ENCODE measurements at regions not wholly inside any gene's neighbourhood (a gene's known extent, or its start where the extent isn't known, plus 50 kb on each side); places are given as distances from the start of the nearest gene placed in this dataset.

DNA sequence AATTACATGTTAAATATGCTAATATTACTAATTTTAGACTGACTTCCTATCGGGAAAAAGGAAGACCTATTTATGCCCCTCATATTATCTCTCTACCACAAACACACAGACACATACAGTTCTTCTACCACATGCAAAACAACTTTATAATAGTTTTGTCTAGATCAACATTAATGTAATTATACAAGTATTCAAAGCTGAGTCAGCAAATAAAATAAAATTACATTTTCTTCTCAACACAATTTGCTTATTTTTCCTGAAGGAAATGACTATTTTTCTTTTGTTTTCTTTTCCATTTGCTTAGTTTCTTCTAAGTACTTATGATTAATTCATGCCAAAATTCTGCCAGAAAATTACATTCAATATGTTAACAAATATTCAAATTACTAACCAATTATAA lies 654.2 kb downstream of the AMY1C start:
- Histone ChIP-seq H3K36me3 (ENCODE audit: control insufficient read depth, insufficient read depth, low read length) (no peaks in the 10 kb centered on the region), H3K4me1 (ENCODE audit: control insufficient read depth, insufficient read depth, low read length) (no peaks in the 10 kb centered on the region), H3K4me3 (ENCODE audit: low read depth, low read length) (no peak overlapping the region), H3K27me3 (ENCODE audit: control insufficient read depth, insufficient read depth, low read length) (no peaks in the 10 kb centered on the region), H3K9me3 (ENCODE audit: control insufficient read depth, insufficient read depth, low read length) (no peaks in the 10 kb centered on the region), H3K9ac (ENCODE audit: low read depth, low read length) (no peak overlapping the region)

DNA sequence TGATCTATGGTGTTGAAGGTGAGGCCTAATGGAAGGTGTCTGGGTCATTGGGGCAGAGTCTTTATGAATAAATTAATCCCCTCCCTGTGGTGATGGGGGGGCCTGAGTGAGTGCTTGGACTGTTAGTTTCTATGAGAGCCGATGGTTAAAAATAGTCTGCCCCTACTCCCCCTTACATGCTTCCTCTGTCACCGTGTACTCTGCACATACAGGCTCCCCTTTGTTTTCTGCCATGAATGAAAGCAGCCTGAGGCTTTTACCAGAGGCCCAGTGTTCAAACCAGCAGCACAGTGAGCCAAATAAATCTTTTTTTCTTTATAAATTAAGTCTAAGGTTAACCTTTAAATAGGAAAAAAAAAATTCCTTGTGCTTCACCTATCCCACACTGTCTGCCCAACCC lies 657.0 kb downstream of the AMY1C start:
- Histone ChIP-seq H3K9ac (ENCODE audit: low read depth, low read length) (no peak overlapping the region), H3K9me3 (ENCODE audit: control insufficient read depth, insufficient read depth, low read length) (no peaks in the 10 kb centered on the region), H3K27me3 (ENCODE audit: control insufficient read depth, insufficient read depth, low read length) (no peaks in the 10 kb centered on the region), H3K4me3 (ENCODE audit: low read depth, low read length) (no peak overlapping the region), H3K36me3 (ENCODE audit: control insufficient read depth, insufficient read depth, low read length) (no peaks in the 10 kb centered on the region), H3K4me1 (ENCODE audit: control insufficient read depth, insufficient read depth, low read length) (no peaks in the 10 kb centered on the region)

DNA sequence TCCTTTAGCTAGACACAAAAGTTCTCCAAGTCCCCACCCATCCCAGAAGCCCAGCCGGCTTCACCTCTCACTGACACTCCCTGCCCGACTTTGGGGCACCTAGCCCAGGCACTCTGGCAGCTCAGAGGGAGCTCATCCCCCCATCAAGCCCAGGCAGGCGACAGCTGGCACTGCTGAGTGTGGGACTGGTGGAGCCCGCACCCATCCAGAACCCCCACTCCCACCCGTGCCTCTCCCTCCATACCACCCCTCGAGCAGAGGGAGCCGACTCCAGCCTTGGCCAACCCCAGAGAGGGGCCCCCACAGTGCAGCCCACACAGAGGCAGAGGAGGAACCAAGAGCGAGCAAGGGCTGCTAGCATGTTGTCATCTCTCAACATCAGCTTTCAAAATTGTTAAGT lies 658.6 kb downstream of the AMY1C start:
- H3K4me3 ChIP-seq (ENCODE audit: low read depth, low read length), result no peak overlapping the region
- no peaks in the 10 kb centered on the region for H3K9me3 ChIP-seq (ENCODE audit: control insufficient read depth, insufficient read depth, low read length)
- H3K9ac ChIP-seq (ENCODE audit: low read depth, low read length), result no peak overlapping the region
- no peaks in the 10 kb centered on the region for H3K27me3 ChIP-seq (ENCODE audit: control insufficient read depth, insufficient read depth, low read length)
- no peaks in the 10 kb centered on the region for H3K36me3 ChIP-seq (ENCODE audit: control insufficient read depth, insufficient read depth, low read length)
- H3K4me1 ChIP-seq (ENCODE audit: control insufficient read depth, insufficient read depth, low read length), result no peaks in the 10 kb centered on the region

DNA sequence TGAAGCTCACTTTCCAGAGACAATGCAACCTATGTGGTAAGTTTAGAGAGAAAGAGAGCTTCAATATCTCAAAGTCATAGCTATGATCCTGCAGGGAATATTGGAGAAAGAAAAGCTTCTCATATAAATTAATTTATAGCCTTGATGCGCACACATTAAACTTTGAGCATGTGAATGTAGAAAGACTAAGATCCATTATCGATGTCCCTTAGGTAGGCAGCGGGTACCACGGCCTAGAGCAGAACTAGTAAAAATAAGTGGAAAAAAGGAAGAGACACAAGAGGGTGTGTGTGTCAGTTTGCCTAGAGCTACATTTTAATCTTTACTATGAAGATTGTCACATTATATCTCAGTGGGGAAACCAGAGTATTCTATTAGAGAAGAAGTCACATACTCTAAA lies 685.6 kb downstream of the AMY1C start:
- no peak overlapping the region for H3K9ac ChIP-seq (ENCODE audit: low read depth, low read length)
- H3K9me3 ChIP-seq (ENCODE audit: control insufficient read depth, insufficient read depth, low read length), result no peaks in the 10 kb centered on the region
- no peaks in the 10 kb centered on the region for H3K27me3 ChIP-seq (ENCODE audit: control insufficient read depth, insufficient read depth, low read length)
- no peak overlapping the region for H3K4me3 ChIP-seq (ENCODE audit: low read depth, low read length)
- no peaks in the 10 kb centered on the region for H3K4me1 ChIP-seq (ENCODE audit: control insufficient read depth, insufficient read depth, low read length)
- H3K36me3 ChIP-seq (ENCODE audit: control insufficient read depth, insufficient read depth, low read length), result no peaks in the 10 kb centered on the region

DNA sequence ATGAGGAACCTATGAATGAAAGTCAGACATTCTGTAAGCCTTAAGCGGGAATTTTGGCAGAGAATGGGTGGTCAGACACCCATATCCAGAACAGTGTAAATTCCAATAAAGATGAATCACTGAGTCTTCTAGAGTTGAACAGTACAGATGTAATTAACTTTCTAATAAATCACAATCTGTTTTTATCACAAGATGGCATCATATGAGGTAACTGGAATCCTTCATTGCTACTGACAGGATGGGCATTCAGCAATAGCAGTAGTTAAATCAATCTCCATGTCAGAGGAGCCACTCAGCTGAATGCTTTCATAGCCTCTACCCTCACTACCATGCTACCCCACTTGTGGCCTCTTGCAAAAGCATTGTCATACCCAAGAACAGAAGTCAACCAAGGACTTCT lies 690.3 kb downstream of the AMY1C start:
- Histone ChIP-seq H3K4me1 (ENCODE audit: control insufficient read depth, insufficient read depth, low read length) (no peaks in the 10 kb centered on the region), H3K9ac (ENCODE audit: low read depth, low read length) (no peak overlapping the region), H3K27me3 (ENCODE audit: control insufficient read depth, insufficient read depth, low read length) (no peaks in the 10 kb centered on the region), H3K36me3 (ENCODE audit: control insufficient read depth, insufficient read depth, low read length) (no peaks in the 10 kb centered on the region), H3K4me3 (ENCODE audit: low read depth, low read length) (no peak overlapping the region), H3K9me3 (ENCODE audit: control insufficient read depth, insufficient read depth, low read length) (no peaks in the 10 kb centered on the region)

DNA sequence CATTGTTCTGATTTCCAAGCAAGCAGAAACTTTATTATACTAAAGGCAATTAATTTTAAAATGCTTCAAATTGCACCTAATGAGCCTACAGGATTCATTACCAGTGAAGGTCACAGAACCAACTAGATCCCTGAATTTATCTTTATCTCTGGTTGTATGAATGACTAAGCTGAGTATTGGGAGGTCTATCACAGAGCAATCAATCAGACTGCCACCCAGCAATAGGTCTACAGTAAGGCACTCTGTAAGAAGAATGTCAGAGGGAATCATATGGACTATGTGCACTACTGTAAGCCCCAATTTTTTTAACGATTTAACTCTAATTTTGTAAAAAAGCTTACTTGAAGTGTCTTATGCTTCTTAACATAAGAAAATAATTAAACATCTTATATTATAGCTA lies 707.0 kb downstream of the AMY1C start:
- Histone ChIP-seq H3K9me3 (ENCODE audit: control insufficient read depth, insufficient read depth, low read length) (peaks cover 5% of the 10 kb centered on the region), H3K9ac (ENCODE audit: low read depth, low read length) (no peak overlapping the region), H3K36me3 (ENCODE audit: control insufficient read depth, insufficient read depth, low read length) (no peaks in the 10 kb centered on the region), H3K4me3 (ENCODE audit: low read depth, low read length) (no peak overlapping the region), H3K27me3 (ENCODE audit: control insufficient read depth, insufficient read depth, low read length) (no peaks in the 10 kb centered on the region), H3K4me1 (ENCODE audit: control insufficient read depth, insufficient read depth, low read length) (no peaks in the 10 kb centered on the region)

DNA sequence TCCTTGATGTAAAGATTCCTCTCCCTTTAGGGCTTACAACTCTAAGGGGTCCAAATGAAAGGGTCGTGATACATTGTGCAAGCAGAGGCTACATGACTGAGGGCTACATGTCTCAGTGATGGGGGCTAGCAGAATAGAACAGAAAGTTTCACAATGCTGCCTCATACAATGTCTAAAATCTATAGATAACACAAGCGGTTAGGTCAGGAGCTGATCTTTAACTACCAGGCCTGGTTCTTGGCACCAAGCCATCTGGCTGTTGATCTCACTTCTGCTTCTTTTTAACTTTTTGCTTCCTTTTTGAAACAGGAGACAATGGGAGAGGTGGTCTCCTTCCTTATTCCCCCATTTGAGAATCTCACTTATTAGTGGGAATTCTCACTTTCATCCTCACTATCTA lies 710.2 kb downstream of the AMY1C start:
- Histone ChIP-seq H3K36me3 (ENCODE audit: control insufficient read depth, insufficient read depth, low read length) (no peaks in the 10 kb centered on the region), H3K9ac (ENCODE audit: low read depth, low read length) (no peak overlapping the region), H3K27me3 (ENCODE audit: control insufficient read depth, insufficient read depth, low read length) (no peaks in the 10 kb centered on the region), H3K9me3 (ENCODE audit: control insufficient read depth, insufficient read depth, low read length) (peaks cover 5% of the 10 kb centered on the region), H3K4me3 (ENCODE audit: low read depth, low read length) (no peak overlapping the region), H3K4me1 (ENCODE audit: control insufficient read depth, insufficient read depth, low read length) (no peaks in the 10 kb centered on the region)

DNA sequence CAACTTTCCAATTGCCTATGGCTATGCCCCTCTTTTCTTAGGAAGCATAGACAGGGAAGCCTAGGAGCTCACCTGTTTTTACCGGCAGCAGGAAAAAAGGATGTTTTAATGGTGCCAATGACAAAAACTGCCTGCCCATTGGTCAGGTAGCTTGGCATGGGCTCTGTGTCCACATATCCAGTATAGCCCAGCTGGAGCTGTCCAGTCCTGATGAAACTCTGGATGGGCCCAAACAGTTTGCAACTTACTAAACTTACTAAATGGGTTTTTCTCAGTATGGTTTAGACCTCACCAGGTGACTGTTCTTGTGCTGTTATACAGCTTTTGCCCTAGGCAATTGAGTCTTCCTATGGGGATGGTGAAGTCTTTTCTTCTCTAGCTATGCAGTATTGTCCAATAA lies 711.2 kb downstream of the AMY1C start:
- Histone ChIP-seq H3K4me1 (ENCODE audit: control insufficient read depth, insufficient read depth, low read length) (no peaks in the 10 kb centered on the region), H3K9me3 (ENCODE audit: control insufficient read depth, insufficient read depth, low read length) (peaks cover 5% of the 10 kb centered on the region), H3K36me3 (ENCODE audit: control insufficient read depth, insufficient read depth, low read length) (no peaks in the 10 kb centered on the region), H3K9ac (ENCODE audit: low read depth, low read length) (no peak overlapping the region), H3K27me3 (ENCODE audit: control insufficient read depth, insufficient read depth, low read length) (no peaks in the 10 kb centered on the region), H3K4me3 (ENCODE audit: low read depth, low read length) (no peak overlapping the region)

DNA sequence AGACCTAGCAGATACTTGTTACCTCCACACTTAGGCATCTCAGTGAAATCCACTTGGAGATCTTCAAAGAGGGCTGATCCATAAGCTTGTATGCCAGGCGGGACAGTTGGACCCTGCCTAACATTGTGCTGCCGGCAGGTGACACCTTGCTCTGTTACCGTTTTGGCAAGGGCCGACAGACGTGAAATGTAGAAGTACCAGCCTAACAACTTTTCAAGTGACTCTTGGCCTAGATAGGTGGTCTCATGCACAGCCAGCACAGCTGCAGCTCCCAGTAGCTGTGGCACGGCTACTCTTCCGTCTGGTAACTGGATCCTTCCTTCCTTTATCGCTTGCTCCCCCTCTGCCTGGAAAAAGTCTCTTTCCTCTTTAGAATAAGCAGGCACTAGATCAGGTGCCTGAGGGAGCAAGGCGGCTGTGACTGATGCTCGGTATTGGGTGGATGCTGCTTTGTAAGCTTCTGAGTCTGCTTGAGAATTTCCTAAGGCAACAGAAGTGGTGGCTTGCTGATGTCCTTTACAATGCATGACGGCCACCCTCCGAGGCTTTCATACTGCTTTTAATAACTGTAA lies 713.5 kb downstream of the AMY1C start:
- H3K9ac ChIP-seq (ENCODE audit: low read depth, low read length), result no peak overlapping the region
- H3K36me3 ChIP-seq (ENCODE audit: control insufficient read depth, insufficient read depth, low read length), result no peaks in the 10 kb centered on the region
- no peak overlapping the region for H3K4me3 ChIP-seq (ENCODE audit: low read depth, low read length)
- H3K27me3 ChIP-seq (ENCODE audit: control insufficient read depth, insufficient read depth, low read length), result no peaks in the 10 kb centered on the region
- no peaks in the 10 kb centered on the region for H3K4me1 ChIP-seq (ENCODE audit: control insufficient read depth, insufficient read depth, low read length)
- peaks cover 5% of the 10 kb centered on the region for H3K9me3 ChIP-seq (ENCODE audit: control insufficient read depth, insufficient read depth, low read length)

DNA sequence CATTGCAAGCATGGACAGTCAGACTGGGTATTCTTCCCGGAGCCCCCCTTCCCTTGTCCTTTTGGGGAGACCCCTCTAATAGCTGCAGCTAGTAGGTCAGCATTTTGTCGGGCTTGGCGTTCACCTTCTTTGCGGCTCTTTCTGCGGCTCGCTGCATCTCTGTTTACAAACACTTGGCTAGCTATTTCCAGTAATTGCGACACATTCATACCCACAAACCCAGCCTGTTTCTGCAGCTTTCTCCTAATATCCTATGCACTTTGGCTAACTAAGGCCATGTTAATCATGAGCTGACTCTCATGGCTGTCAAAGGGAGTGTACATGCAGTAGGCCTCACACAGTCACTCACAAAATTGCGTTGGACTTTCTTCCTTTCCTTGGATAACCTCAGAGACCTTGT lies 716.4 kb downstream of the AMY1C start:
- no peaks in the 10 kb centered on the region for H3K36me3 ChIP-seq (ENCODE audit: control insufficient read depth, insufficient read depth, low read length)
- no peak overlapping the region for H3K9ac ChIP-seq (ENCODE audit: low read depth, low read length)
- no peaks in the 10 kb centered on the region for H3K4me1 ChIP-seq (ENCODE audit: control insufficient read depth, insufficient read depth, low read length)
- H3K4me3 ChIP-seq (ENCODE audit: low read depth, low read length), result no peak overlapping the region
- no peaks in the 10 kb centered on the region for H3K27me3 ChIP-seq (ENCODE audit: control insufficient read depth, insufficient read depth, low read length)
- no peaks in the 10 kb centered on the region for H3K9me3 ChIP-seq (ENCODE audit: control insufficient read depth, insufficient read depth, low read length)

DNA sequence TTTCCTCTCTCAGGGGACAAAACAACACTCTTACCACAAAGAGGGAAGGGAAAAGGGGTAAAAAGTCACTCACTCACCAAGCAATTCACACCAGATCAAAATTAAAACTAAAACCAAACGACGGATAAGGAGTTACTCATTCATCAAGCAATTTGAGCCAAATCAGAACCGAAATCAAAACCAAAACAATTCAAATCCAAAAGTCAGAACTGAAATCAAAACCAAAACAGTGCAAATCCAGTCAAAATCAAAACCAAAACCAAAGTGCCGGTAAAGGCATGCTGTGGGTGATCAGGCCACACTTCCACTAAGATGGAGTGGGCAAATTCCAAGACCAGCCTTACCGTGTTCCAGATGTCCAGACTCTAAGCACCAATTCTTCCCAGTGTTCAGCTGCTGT lies 717.9 kb downstream of the AMY1C start:
- Histone ChIP-seq H3K4me1 (ENCODE audit: control insufficient read depth, insufficient read depth, low read length) (no peaks in the 10 kb centered on the region), H3K9ac (ENCODE audit: low read depth, low read length) (no peak overlapping the region), H3K9me3 (ENCODE audit: control insufficient read depth, insufficient read depth, low read length) (no peaks in the 10 kb centered on the region), H3K27me3 (ENCODE audit: control insufficient read depth, insufficient read depth, low read length) (no peaks in the 10 kb centered on the region), H3K4me3 (ENCODE audit: low read depth, low read length) (no peak overlapping the region), H3K36me3 (ENCODE audit: control insufficient read depth, insufficient read depth, low read length) (no peaks in the 10 kb centered on the region)

DNA sequence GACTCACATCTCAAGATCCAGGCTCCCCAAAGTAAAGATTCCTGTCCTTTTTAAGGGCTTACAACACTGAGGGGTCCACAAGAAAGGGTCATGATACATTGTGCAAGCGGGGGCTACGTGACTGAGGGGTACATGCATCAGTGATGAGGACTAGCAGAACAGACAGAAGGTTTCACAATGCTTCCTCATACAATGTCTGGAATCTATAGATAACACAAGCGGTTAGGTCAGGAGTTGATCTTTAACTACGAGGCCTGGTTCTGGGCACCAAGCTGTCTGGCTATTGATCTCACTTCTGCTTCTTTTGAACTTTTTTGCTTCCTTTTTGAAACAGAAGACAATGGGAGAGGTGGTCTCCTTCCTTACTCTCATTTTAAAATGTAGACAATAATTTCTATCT lies 718.6 kb downstream of the AMY1C start:
- Histone ChIP-seq H3K9me3 (ENCODE audit: control insufficient read depth, insufficient read depth, low read length) (no peaks in the 10 kb centered on the region), H3K27me3 (ENCODE audit: control insufficient read depth, insufficient read depth, low read length) (no peaks in the 10 kb centered on the region), H3K4me3 (ENCODE audit: low read depth, low read length) (no peak overlapping the region), H3K36me3 (ENCODE audit: control insufficient read depth, insufficient read depth, low read length) (no peaks in the 10 kb centered on the region), H3K4me1 (ENCODE audit: control insufficient read depth, insufficient read depth, low read length) (no peaks in the 10 kb centered on the region), H3K9ac (ENCODE audit: low read depth, low read length) (no peak overlapping the region)

DNA sequence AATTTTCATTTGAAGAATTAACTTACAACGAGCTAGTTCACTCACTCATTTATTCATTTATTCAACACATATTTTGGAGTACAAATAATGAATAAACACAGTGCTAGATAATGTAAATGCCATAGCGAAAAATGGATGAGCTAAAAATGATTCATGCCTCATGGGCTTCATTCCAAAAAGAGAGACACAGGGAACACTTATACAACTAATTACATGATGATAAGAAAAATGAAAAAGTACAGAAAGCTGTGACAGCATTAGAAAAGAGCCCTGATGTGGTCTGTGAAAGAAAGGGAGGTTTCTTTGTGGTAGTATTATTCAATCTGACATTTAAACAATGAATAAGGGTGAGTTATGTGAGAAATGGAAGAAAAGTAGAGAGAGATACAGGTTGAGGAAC lies 726.4 kb downstream of the AMY1C start:
- no peaks in the 10 kb centered on the region for H3K27me3 ChIP-seq (ENCODE audit: control insufficient read depth, insufficient read depth, low read length)
- no peak overlapping the region for H3K9ac ChIP-seq (ENCODE audit: low read depth, low read length)
- no peak overlapping the region for H3K4me3 ChIP-seq (ENCODE audit: low read depth, low read length)
- no peaks in the 10 kb centered on the region for H3K4me1 ChIP-seq (ENCODE audit: control insufficient read depth, insufficient read depth, low read length)
- no peaks in the 10 kb centered on the region for H3K36me3 ChIP-seq (ENCODE audit: control insufficient read depth, insufficient read depth, low read length)
- H3K9me3 ChIP-seq (ENCODE audit: control insufficient read depth, insufficient read depth, low read length), result no peaks in the 10 kb centered on the region

Measured in iPS-15b (cell line).